Mesothelial cell of epicardium (in vitro differentiated cells): ENCODE measurements at regions not wholly inside any gene's neighbourhood (a gene's known extent, or its start where the extent isn't known, plus 50 kb on each side); places are given as distances from the start of the nearest gene placed in this dataset.

ENCODE experiments used
- DNase-seq, 2 experiments: peaks; one replicate each; pipeline ENCODE4 v3.0.0; 2021; ENCODE audit warnings: low spot score in 2 of 2; ENCODE audit not compliant: unreplicated experiment in 2 of 2
- H3K27ac Mint-ChIP-seq: 2 replicates; pipeline ENCODE4 v1.8.0; 2021; ENCODE audit warnings: mixed read lengths
- H3K27me3 Mint-ChIP-seq: 2 replicates; pipeline ENCODE4 v1.8.0; 2021; ENCODE audit warnings: low read depth, mixed read lengths
- H3K36me3 Mint-ChIP-seq: 2 replicates; pipeline ENCODE4 v1.8.0; 2021; ENCODE audit warnings: mixed read lengths
- H3K4me1 Mint-ChIP-seq: 2 replicates; pipeline ENCODE4 v1.8.0; 2021; ENCODE audit warnings: mixed read lengths
- H3K4me3 Mint-ChIP-seq: 2 replicates; pipeline ENCODE4 v1.8.0; 2021; ENCODE audit warnings: mild to moderate bottlenecking, moderate library complexity, mixed read lengths
- H3K9me3 Mint-ChIP-seq: 2 replicates; pipeline ENCODE4 v1.8.0; 2021; ENCODE audit warnings: mixed read lengths
- TF ChIP-seq, protein P1 (sequence below): fragments of 200-600 bp; sonication (generic); IDR thresholded peaks from one replicate; pipeline ENCODE4 v1.5.0; 2021; ENCODE audit warnings: antibody characterized with exemption; ENCODE audit not compliant: unreplicated experiment

DNA sequence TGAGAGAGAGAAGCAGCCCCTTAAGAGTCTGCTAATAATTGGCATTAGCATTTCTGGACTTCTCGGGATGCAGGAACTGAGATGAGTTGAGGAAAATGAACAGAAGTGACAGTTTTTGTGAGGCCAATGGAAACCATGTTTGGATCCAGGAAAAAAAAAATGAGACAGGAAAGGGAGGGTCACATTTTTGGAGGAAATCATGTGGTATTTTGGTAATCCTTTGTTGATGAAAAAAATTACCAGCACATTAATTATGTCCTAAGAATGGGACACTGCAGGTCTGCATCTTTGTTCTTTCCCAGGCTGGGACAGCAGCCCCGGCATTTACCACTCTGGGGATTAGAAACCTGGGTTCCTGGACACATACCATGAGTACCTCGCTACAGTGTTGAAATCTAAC, 109.9 kb upstream of the ZFHX3 start:
- DNase-seq, result no peak
- Mint-ChIP-seq H3K27ac (peak overlapping the region; percentile 66), H3K9me3 (peaks cover 6% of the 10 kb centered on the region), H3K27me3 (no peaks in the 10 kb centered on the region), H3K4me1 (peaks cover 14% of the 10 kb centered on the region), H3K36me3 (no peaks in the 10 kb centered on the region), H3K4me3 (no peak overlapping the region)
- TF ChIP-seq, protein P1, sequence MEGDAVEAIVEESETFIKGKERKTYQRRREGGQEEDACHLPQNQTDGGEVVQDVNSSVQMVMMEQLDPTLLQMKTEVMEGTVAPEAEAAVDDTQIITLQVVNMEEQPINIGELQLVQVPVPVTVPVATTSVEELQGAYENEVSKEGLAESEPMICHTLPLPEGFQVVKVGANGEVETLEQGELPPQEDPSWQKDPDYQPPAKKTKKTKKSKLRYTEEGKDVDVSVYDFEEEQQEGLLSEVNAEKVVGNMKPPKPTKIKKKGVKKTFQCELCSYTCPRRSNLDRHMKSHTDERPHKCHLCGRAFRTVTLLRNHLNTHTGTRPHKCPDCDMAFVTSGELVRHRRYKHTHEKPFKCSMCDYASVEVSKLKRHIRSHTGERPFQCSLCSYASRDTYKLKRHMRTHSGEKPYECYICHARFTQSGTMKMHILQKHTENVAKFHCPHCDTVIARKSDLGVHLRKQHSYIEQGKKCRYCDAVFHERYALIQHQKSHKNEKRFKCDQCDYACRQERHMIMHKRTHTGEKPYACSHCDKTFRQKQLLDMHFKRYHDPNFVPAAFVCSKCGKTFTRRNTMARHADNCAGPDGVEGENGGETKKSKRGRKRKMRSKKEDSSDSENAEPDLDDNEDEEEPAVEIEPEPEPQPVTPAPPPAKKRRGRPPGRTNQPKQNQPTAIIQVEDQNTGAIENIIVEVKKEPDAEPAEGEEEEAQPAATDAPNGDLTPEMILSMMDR, result no peak

DNA sequence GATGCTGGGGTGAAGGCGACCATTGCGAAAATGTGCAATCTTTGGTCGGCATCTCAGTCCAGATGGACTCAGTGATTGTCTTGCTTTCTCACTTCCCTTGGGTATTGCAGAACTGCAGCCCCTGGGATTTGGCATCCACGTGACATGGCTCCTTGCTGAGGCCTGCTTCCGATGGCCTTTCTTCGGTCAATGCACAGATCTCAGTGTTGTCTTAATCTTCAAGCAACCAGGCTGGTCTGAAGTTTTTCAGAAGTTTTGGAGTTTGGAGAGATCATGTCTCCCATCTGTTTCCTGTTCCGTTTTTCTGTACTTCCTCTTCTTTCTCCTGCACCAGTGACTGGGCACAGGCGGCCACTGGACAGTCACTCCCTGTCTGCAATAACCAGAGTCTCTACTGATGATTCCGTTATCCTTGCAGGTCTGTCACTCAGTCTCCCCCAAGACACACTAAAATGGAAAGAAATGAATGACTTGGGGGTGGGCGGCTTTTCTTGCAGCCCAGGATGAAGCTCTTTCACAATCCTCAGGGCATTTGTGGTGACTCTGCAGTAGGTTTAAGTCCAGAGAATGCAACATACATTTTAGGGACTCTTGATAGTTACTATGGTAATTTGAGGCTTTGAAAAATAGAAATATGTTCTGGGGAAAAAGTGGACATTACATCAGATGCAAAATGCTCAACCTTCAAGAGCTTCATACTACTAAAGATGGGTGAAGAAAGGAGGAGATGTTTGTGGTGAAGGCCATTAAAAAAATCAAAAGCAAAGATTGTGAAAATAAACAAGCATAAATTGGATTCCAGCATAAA, 106.3 kb upstream of the ZFHX3 start:
- Mint-ChIP-seq H3K27ac (no peak overlapping the region), H3K36me3 (no peaks in the 10 kb centered on the region), H3K4me3 (no peak overlapping the region), H3K27me3 (no peaks in the 10 kb centered on the region), H3K9me3 (peaks cover 6% of the 10 kb centered on the region), H3K4me1 (peaks cover 37% of the 10 kb centered on the region)
- no peak for DNase-seq
- TF ChIP-seq, protein P1, result no peak

DNA sequence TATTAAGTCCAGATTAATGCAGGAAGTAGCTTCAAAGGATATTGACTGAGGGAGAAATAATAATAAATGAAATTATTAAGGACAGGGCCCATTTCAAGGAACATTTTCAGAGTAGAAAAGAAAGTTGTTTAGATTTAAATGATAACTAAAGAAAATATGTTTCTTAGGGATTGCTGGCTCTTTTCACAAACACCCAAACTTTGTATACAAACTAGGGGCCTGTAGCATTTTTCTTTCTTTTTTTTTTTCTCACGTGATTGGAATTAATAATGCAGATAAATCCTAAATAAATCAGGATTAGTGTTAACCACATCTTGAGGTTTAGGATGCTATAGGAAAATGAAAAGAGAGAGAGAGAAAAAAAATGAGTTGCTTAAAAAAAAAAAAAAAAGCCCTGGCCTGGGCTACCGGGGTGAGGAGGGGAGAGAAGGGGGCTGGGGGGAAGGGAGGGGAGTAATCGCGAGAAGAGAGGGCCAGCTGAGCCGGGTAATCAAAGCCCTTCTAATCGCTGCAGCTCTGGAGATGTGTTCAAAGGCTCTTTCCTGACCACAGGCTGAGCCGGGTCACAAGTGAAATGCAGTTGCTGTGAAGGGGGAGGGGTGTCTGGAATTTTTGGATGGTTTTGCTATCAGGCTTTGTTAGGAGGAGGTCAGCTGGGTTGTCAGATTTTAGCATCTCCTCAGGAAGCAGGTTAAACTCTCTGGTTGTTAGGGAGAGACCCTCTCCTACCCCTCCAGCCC, 104.6 kb upstream of the ZFHX3 start:
- Mint-ChIP-seq H3K27ac (peak overlapping the region; percentile 72), H3K4me1 (peaks cover 34% of the 10 kb centered on the region), H3K4me3 (no peak overlapping the region), H3K27me3 (no peaks in the 10 kb centered on the region), H3K36me3 (no peaks in the 10 kb centered on the region), H3K9me3 (no peaks in the 10 kb centered on the region)
- no peak for DNase-seq
- TF ChIP-seq, protein P1, result no peak

DNA sequence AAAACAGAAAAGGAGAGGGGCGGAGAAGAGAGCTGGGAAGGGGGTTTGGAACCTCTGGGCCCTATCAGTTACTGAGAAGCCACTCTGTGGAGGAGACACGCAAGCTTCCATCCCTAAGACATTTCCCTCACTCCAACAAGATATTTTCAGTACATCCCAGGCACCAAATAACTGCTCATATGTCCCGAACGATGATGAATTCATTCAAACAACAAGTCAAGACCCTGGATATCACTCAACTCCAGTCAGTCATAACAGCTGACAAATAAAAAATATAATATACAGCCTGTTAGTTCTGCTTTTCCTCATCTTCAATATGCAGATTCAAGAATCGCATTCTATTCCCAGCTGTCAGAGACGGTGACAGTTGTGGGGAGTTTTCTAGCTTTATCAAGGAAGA, 104.0 kb upstream of the ZFHX3 start:
- Mint-ChIP-seq H3K27me3 (no peaks in the 10 kb centered on the region), H3K27ac (peak overlapping the region; percentile 72), H3K4me3 (no peak overlapping the region), H3K4me1 (peaks cover 33% of the 10 kb centered on the region), H3K36me3 (no peaks in the 10 kb centered on the region), H3K9me3 (no peaks in the 10 kb centered on the region)
- DNase-seq, result no peak
- TF ChIP-seq, protein P1, result no peak

DNA sequence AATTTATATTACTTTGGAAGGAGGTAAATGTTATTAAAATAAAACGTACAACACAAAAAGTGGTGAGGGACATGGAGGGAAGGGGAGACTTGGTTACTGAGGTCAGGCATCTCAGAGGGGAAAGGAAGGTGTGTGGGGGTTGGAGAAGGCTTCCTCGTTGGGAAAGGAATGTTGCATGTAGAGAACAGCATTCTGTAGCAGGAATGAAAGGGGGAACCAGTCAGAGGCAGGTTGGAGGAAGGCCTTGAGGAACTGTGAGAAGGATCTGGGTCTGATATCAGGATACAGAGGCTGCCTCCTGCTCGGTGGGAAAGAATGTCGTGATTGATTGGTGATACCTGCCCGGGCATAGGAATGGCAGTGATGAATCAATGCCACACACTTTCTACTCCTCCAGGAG, 103.3 kb upstream of the ZFHX3 start:
- Mint-ChIP-seq H3K4me3 (no peak overlapping the region), H3K27me3 (no peaks in the 10 kb centered on the region), H3K9me3 (no peaks in the 10 kb centered on the region), H3K36me3 (no peaks in the 10 kb centered on the region), H3K27ac (peak overlapping the region; percentile 72), H3K4me1 (peaks cover 33% of the 10 kb centered on the region)
- DNase-seq, result no peak
- TF ChIP-seq, protein P1, result no peak
